Posterior cingulate gyrus (tissue), 11 donors: ENCODE measurements at regions not wholly inside any gene's neighbourhood (a gene's known extent, or its start where the extent isn't known, plus 50 kb on each side); places are given as distances from the start of the nearest gene placed in this dataset.
A peak's percentile ranks its signal among the peaks of the same experiment; 100 is the strongest.
"Not testable (repeated sequence)": the region's sequence is repeated elsewhere in the genome, so short reads cannot be mapped to it uniquely, and the experiment has no call there.

Experiments
- DNase-seq, 10 donors: peaks; one replicate each; pipeline versions ENCODE4 v3.0.0 to v3.0.0-alpha.2; 2020 to 2021; ENCODE audit warnings: mixed read lengths in 3 of 10
- intact Hi-C: fragments of 100-400 bp; cut with DNase I; formaldehyde crosslinking; loops from one replicate; pipeline ENCODE4 v1.15.1; 2023

GRCh38 chr1:78203410-78203982 lies 157.7 kb downstream of the GIPC2 start:
- intact Hi-C loops = not testable (repeated sequence)
- DNase-seq = peak in 1 of 10 donors; percentile 71

- intact Hi-C loops = no loop called here
- DNase-seq = no peak
Observed at GRCh38 chr1:78210175-78210574, 164.4 kb downstream of the GIPC2 start.

GRCh38 chr1:78211483-78212092 lies 165.8 kb downstream of the GIPC2 start:
- DNase-seq = peak in 3 of 10 donors; percentile 44 to 67 (median 55)
- intact Hi-C loops = no loop called here

- intact Hi-C loops = no loop called here
- DNase-seq = peak in 1 of 10 donors; percentile 33
Observed at GRCh38 chr1:78214334-78214733, 168.6 kb downstream of the GIPC2 start.

- intact Hi-C loops = loop anchor here (10.0 kb wide), 1 partner anchor 672 kb away; no protein-coding TSS in a partner anchor
- no peak for DNase-seq
Observed at GRCh38 chr1:78222225-78222959, 176.6 kb downstream of the GIPC2 start.

GRCh38 chr1:78222960-78223358 lies 177.2 kb downstream of the GIPC2 start:
- DNase-seq = no peak
- intact Hi-C loops = loop anchor here (10.0 kb wide), 1 partner anchor 672 kb away; no protein-coding TSS in a partner anchor

- DNase-seq = no peak
- intact Hi-C loops = loop anchor here (10.0 kb wide), 1 partner anchor 671 kb away; no protein-coding TSS in a partner anchor
Observed at GRCh38 chr1:78223417-78224215, 177.8 kb downstream of the GIPC2 start.

GRCh38 chr1:78224246-78224785 lies 178.6 kb downstream of the GIPC2 start:
- intact Hi-C loops = loop anchor here (10.0 kb wide), 1 partner anchor 670 kb away; no protein-coding TSS in a partner anchor
- no peak for DNase-seq

GRCh38 chr1:78224861-78225552 lies 179.2 kb downstream of the GIPC2 start:
- intact Hi-C loops = loop anchor here (10.0 kb wide), 1 partner anchor 670 kb away; no protein-coding TSS in a partner anchor
- no peak for DNase-seq

GRCh38 chr1:78226784-78227183 lies 181.0 kb downstream of the GIPC2 start:
- intact Hi-C loops = loop anchor here (10.0 kb wide), 1 partner anchor 668 kb away; no protein-coding TSS in a partner anchor

GRCh38 chr1:78227705-78228635 lies 182.2 kb downstream of the GIPC2 start:
- intact Hi-C loops = loop anchor here (10.0 kb wide), 1 partner anchor 667 kb away; no protein-coding TSS in a partner anchor
- DNase-seq = no peak

More at GRCh38 chr1:78226784-78227183, 181.0 kb downstream of the GIPC2 start:
- DNase-seq = no peak

- DNase-seq = no peak
- intact Hi-C loops = loop anchor here (10.0 kb wide), 1 partner anchor 665 kb away; no protein-coding TSS in a partner anchor
Observed at GRCh38 chr1:78229344-78229743, 183.6 kb downstream of the GIPC2 start.

- intact Hi-C loops = no loop called here
- DNase-seq = no peak
Observed at GRCh38 chr1:78231477-78231876, 185.7 kb downstream of the GIPC2 start.

GRCh38 chr1:78231894-78232293 lies 186.1 kb downstream of the GIPC2 start:
- intact Hi-C loops = no loop called here
- no peak for DNase-seq

GRCh38 chr1:78232630-78233029 lies 186.9 kb downstream of the GIPC2 start:
- intact Hi-C loops = no loop called here
- DNase-seq = no peak

GRCh38 chr1:78234496-78234895 lies 188.7 kb downstream of the GIPC2 start:
- intact Hi-C loops = no loop called here
- DNase-seq = no peak

GRCh38 chr1:78236716-78237115 lies 190.9 kb downstream of the GIPC2 start:
- intact Hi-C loops = no loop called here
- no peak for DNase-seq

- intact Hi-C loops = no loop called here
- no peak for DNase-seq
Observed at GRCh38 chr1:78237364-78237916, 191.7 kb downstream of the GIPC2 start.
